ENCODE measurements at regions not wholly inside any gene's neighbourhood (a gene's known extent, or its start where the extent isn't known, plus 50 kb on each side); places are given as distances from the start of the nearest gene placed in this dataset.

DNA sequence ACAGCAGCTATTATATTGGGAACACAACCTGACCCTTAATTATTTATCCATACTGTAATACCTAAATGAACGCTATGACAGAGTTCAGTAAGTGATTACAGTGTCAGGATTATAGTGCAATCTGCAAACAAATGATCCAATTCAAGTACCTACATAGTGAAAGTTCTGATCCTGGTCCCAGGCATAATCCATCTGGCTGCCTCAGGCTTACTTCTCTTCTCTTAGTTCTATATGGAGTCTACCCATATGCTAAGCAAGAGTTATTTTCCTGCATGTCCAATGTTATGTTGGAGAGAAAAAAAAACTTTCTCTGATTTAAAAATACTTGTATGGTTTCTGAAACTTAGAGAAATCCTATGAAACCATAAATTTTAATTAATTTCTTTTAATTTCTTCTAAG is 1487.7 kb upstream of the SLC10A2 start:
- TF ChIP-seq, protein P1, sequence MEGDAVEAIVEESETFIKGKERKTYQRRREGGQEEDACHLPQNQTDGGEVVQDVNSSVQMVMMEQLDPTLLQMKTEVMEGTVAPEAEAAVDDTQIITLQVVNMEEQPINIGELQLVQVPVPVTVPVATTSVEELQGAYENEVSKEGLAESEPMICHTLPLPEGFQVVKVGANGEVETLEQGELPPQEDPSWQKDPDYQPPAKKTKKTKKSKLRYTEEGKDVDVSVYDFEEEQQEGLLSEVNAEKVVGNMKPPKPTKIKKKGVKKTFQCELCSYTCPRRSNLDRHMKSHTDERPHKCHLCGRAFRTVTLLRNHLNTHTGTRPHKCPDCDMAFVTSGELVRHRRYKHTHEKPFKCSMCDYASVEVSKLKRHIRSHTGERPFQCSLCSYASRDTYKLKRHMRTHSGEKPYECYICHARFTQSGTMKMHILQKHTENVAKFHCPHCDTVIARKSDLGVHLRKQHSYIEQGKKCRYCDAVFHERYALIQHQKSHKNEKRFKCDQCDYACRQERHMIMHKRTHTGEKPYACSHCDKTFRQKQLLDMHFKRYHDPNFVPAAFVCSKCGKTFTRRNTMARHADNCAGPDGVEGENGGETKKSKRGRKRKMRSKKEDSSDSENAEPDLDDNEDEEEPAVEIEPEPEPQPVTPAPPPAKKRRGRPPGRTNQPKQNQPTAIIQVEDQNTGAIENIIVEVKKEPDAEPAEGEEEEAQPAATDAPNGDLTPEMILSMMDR (IDR thresholded peaks at IDR 0.05), result no peak
- TF ChIP-seq POLR2A (IDR thresholded peaks at IDR 0.05), result no peak

Data from breast epithelium (tissue), 3 donors.